ENCODE measurements at regions not wholly inside any gene's neighbourhood (a gene's known extent, or its start where the extent isn't known, plus 50 kb on each side); places are given as distances from the start of the nearest gene placed in this dataset.

GRCh38 chr17:79496422-79497005 is 114.3 kb downstream of the RBFOX3 start:
- TF ChIP-seq CTCF (IDR thresholded peaks at IDR 0.05) (no peak), POLR2A (IDR thresholded peaks at IDR 0.05; ENCODE audit: low read length) (no peak), EP300 (IDR thresholded peaks at IDR 0.05) (no peak), MAZ (IDR thresholded peaks at IDR 0.05; ENCODE audit: borderline replicate concordance, low read depth, low read length) (no peak), BHLHE40 (IDR thresholded peaks at IDR 0.05; ENCODE audit: low read depth, low read length) (no peak), RNF2 (IDR thresholded peaks at IDR 0.05; ENCODE audit: borderline replicate concordance, low read depth) (no peak), MYC (IDR thresholded peaks at IDR 0.05; ENCODE audit: borderline replicate concordance, low read length) (no peak), BCL3 (IDR thresholded peaks at IDR 0.05) (no peak), MAFK (IDR thresholded peaks at IDR 0.05; ENCODE audit: partially characterized antibody) (no peak)
- TF ChIP-seq, protein P1, sequence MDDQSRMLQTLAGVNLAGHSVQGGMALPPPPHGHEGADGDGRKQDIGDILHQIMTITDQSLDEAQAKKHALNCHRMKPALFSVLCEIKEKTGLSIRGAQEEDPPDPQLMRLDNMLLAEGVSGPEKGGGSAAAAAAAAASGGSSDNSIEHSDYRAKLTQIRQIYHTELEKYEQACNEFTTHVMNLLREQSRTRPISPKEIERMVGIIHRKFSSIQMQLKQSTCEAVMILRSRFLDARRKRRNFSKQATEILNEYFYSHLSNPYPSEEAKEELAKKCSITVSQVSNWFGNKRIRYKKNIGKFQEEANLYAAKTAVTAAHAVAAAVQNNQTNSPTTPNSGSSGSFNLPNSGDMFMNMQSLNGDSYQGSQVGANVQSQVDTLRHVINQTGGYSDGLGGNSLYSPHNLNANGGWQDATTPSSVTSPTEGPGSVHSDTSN (IDR thresholded peaks at IDR 0.05) = no peak

All from A549 (cell line).